HG03521 (cell line): ENCODE measurements at regions not wholly inside any gene's neighbourhood (a gene's known extent, or its start where the extent isn't known, plus 50 kb on each side); places are given as distances from the start of the nearest gene placed in this dataset.

Experiments used
- ATAC-seq: cut with Tn5 transposase; IDR thresholded peaks from one replicate; pipeline ENCODE4 v1.9.1; 2021; ENCODE audit warnings: mild to moderate bottlenecking, moderate library complexity; ENCODE audit not compliant: unreplicated experiment

DNA sequence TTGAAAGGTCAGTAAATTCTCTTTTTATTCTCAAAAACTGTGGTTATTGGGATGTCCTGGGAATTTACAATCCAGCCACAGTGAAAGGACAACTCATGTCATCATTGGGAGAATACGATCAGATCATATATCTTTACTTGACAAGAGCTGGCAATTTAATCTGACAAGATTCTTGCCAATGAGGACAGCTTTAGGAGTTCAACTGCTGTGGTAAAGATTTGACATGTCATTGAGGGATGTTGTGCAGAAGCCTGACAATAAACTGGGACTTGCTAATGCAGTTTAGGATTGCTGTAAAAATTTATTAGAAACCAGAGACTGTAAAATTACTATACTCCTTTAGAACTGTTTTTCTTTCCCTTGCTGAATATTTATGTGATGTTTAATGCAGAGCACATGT lies 1131.0 kb downstream of the MAT2B start:
- no peak for ATAC-seq

DNA sequence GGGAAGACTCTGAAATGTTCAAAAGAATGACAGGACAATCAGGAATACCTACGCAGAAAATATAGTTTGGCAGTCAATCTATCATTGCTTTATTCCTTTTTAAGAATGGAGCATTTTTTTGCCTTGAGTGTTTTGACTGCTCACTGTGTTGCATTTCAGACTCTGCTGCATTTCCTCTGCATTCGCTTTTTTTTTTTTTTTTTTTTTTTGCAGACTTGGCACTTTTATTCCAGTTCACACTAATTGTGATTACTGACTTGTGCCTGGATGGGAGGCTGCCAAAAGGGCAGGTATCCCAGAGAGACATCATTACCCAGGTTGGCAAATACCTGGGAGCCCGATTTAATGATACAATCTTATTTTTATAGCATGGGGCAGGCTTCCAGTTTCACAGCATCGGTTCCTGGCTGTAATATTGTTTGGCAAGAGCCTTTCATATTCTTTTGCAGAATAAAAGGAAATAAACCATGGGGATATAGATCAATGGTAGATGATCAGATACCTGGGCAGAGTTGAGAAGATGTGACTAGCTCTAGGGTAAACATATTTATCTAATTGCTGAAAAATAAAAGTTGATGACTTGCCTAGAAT lies 1132.6 kb downstream of the MAT2B start:
- ATAC-seq = no peak

DNA sequence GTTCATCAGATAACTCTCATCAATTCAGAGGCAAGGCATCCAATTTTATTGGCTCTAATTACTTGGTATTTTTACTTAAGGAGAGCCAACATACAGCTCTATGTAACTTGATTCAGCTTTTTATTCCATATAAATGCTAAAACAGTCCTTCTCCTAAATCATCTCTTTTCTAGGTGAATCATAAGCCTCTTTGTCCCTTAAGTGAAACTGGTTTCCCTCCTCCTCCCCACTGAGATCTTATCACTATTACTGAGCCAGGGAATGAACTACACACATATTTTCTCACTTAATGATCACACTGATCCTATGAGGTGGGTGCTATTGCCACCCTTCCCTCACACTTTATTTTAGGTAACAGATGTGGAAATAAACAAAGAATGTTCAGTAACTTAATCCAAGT lies 1143.8 kb downstream of the MAT2B start:
- no peak for ATAC-seq

DNA sequence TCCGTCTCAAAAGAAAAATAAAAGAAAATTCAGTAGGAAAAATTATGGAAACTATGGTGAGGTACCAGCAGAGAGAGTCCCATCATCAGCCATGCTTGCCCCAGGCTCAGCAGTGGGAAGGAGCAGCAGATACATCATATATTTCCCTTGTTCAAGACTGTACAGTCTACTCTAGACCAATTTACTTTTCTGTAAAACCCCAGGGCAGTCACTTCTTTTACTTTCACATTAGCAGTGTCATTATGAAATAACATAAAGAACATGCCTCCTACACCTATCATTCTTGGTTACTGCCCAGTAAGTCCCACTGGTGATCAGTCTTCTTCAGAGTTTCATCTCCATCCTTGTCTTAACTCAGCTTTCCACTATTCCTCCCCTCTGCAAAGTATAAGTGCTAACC lies 1145.0 kb downstream of the MAT2B start:
- no peak for ATAC-seq

DNA sequence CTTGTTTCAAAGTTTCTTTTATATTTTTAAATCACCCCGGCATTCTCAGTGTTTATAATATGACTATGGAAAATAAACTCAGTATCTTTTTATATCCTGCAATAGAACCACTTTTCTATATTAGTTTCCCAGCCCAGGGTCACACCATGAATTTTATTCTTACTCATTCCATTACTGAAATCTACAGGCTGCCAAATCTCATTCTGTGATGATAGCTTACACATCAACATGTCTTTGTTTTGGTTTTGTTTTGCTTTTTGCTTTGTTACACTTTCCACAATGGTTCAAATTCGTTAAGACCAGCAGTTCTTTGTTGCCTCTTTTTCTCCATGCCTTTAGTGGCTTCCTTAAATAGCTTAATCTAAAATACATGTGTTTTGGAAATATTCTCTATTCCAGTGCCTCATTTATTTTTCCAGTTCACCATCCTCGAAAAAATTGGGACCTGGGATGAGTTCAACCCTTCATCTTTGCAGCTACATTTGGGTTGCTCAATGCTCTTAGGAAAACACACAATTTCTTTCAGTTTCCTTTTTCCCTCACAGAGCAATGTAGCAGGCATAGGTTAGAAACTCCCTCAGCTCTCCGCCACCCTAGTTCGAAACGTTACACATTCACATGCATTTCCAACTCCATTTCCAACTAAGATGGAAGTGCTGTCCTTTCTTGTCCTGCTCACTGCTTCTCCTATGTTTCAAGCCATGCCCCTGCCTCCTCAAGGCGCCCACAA lies 1146.3 kb downstream of the MAT2B start:
- ATAC-seq = peak; percentile 63

DNA sequence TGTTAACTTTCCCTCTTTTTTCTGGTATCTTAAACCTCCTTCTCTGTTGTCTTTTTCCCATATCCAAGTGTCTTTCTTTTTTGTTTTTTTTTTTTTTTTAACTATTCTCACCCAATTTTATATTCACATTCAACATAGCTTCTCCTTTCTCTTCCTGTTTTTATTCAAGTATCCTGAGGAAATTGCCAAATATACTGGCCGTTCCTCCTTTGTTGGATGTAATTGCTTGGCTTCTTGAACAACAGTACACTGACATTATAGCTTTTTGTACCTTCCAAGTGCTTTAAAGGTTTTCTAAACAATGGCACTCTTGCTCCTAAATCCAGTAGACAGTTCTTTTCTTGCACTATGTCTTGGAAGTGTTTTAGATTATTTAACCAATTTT lies 1146.8 kb downstream of the MAT2B start:
- ATAC-seq = no peak

DNA sequence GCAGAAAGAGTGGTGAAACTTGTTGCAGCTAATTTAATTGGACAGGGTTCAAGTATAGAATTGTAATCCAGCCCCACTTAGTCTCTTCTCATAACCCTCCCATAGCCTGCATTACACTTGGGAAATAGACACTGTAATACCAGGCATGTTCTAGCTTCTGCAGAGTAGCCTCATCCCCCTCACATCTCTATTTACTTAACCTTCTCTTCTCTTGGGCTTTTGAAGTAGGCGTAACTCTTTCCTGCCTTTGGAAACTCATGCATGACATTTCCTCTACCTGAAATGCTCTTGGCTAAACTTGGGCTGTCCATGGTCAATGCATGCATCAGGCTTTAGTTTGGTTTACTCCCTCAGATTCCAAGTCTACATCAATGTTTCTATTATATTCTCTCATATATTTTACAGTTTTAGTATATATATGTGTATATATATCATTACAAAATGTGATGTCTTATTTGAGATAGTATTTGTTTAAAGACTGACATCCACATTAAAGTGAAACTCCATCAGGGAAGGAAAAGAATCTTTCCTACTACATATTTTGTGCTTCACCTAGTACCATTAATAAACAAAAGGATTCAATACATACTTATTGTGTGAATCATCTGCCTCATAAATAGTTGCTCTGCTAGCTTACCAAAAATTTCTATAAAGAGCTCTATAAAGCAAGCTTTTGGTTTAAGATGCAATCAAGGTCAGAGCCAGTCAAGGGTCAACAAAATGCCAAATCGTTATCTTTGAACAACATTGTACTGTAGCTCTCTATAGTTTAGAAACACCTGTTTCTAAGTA lies 1158.0 kb downstream of the MAT2B start:
- no peak for ATAC-seq

DNA sequence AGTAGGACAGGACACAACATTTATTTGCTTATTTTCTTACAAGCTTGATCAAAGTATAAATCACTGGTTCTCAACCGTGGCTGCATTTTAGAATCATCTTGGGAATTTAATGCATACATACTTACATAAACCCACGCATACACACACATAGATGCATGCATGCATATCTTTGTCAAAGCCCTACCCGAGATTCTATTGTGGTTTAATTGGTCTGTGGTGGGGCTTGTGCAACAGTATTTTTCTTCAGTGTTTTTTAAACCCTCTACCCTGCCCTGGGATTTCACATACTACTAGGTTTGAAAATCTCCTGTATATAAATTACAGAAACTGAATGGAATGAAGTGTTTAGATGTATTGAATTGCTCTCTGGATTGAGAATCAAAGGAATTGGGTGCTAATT lies 1166.2 kb downstream of the MAT2B start:
- ATAC-seq = no peak

DNA sequence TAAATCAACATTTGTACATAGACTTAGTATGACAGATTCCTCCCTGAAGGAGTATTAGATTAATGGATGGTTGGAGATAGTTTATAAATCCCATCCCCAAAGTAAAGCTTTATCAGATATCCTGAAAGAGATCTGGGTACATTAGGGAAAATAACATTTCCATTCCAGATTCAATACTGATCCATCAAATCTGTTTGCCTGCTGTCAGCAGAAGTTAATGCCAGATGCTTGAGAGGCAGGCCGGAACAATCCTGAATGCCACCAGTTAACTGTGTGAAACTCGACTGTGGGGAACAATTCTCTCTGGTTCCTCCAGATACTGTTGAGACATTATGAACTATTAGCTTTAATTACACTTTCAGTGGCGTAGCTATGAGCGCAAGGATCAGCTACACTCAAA lies 1166.8 kb downstream of the MAT2B start:
- no peak for ATAC-seq

DNA sequence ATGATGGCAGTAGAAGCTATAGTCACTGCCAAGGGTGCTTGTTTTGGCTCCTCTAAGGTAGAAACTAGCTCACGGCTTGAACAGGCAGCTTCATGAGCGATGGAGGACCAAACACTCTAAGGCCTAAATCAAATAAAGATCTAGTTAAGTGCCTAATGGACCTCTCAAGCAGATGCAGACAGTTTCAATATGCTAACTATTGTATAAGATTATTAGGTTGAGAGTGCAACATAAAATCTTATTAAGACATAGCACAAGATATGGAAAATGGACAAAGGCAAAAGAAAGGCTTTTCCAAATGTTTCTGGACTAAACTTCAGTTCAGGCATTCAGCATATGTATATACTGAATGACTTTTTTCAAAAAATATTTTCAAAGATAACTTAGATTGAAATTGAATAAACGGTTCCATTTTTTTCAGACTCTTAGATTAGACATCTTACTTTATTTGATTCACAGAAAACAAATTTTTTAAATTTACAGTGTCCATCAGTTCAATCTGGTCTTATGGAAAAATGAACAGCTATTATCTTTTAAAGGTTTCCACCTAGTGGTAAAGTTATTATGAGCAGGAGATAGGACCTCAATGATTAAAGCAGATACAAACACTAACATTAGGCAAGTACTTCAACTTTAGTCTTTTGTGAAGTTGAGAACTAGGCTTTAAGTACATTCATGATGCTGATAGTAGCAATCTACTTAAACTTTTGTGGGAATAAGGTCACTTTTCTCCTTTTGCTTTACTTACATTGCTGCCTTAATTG lies 1167.7 kb downstream of the MAT2B start:
- no peak for ATAC-seq

DNA sequence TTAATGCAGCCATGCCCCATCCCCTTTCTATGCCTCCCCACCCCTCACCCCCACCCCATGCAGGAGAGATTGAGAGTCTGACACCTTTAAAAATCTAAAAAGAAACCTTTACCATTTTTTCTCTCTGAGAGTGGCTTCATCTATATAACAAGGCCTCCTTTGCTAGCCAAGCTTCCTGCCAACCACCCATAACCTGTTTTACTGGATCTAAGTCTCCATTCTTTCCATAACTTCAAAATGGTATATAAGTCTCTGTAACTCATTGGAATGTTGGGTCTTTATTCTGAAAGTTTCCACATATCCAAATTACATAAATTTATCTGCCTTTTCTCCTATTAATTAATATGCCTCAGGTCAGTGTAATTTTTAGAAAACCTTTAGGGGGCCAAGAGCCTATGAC lies 1174.0 kb downstream of the MAT2B start:
- no peak for ATAC-seq

DNA sequence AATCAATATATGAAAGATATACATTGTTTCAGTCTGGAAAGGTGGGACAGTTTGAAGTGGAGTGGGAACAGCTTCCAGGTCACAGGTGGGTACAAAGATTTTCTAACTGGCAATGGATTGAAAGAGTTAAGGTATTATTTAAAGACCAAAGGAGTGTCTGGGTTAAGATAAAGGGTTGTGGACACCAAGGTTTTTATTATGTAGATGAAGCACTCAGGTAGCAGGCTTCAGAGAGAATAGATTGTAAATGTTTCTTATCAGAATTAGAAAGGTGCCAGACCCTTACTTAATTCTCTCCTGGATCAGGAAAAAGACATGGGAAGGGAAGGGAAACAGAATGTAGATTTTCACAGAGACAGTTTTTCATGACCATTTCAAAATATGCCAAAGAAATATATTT lies 1174.8 kb downstream of the MAT2B start:
- no peak for ATAC-seq

DNA sequence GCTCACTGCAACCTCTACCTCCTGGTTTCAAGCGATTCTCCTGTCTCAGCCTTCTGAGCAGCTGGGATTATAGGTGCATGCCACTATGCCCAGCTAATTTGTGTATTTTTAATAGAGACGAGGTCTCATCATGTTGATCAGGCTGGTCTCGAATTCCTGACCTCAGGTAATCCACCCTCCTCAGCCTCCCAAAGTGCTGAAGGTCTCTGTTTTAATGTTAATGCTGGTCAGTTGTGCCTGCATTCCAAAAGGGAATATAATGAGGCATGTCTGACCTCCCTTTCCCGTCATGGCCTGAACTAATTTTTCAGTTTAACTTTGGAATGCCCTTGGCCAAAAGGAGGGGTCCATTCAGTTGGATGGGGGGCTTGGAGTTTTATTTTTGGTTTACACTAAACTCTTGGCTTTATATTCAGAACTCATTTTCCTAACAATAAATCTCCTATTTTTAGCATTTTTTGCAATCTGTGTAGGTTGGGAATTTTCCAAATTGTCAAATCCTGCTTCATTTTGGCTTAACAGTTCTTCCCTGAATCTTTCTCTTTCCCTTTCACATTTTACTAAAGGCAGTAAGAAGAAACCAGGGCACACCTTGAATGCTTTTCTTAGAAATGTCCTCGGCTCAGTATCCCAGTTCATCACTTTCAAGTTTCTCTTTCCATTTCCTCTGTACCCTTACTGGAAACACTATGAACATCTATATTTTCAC lies 1175.5 kb downstream of the MAT2B start:
- no peak for ATAC-seq

DNA sequence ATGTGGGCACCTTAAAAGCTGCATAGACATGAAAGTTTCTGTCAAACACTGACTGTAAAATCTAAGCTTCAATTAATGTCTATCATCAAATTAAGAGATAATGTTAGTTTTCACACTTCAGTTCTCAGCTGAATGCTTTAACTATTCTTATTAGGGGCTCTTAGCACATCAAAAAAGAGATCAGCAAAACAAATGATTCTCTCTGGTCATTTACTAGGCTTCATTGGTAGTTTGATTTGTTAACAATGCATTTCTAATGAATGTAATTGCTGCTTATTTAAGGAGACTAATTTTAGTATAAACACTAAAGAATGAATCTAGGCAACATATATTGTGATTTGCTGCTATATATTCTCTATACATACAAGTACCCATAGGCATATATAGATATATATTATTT lies 1182.0 kb downstream of the MAT2B start:
- no peak for ATAC-seq

DNA sequence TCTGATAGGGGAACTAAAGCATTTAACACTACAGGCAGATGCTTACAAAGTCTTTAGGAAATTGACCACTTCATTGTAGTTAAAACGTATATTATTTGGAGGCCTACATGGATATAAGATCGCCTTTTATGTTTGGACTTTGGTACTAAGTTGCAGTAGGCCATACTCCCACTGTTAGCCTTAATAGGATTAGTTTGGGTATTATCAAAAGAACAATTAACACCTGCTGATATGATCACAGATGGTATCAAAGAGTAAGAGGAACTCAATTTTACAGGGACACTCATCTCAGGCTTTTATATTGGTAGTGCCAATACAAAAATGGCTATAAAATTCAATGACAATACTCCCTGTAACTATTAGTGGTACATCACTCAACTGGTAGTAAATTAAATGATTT lies 1183.0 kb downstream of the MAT2B start:
- ATAC-seq = no peak

DNA sequence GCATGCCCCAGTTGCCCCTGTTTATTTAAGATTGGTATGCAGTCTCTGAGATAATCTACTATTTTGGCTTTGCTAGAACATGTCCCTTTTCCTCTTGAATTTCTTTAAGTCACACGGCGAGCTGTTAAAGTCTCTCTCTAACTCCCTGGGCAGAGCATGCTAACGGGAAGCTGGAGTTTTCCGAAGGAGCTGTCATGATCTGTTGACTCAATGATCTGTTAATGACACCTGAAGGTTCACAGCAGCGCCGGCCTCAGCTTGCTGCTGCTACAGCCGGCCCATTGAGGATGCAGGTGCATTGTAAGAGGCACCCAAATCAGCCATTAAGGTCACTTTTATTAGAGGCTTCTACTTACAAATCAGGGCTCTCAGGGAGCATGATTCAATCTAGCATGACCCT lies 1203.4 kb downstream of the MAT2B start:
- no peak for ATAC-seq

DNA sequence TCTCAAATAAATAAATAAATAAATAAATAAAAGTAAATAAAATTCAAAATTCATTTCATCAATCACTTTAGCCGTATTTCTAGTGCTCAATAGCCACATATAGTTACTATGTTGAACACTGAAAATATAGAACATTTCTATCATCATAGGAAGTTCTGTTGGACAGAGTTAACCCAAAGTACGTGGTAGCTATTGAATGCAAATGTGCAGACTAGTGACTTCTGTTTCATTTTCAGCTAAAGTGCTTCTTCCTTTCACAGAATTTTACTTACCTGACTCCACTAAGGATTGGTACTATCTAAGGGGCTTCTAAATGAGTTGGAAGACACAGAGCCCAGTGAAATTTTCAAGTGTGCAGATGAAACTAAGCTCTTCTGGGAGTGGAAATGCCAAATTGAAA lies 1208.3 kb downstream of the MAT2B start:
- ATAC-seq = no peak

DNA sequence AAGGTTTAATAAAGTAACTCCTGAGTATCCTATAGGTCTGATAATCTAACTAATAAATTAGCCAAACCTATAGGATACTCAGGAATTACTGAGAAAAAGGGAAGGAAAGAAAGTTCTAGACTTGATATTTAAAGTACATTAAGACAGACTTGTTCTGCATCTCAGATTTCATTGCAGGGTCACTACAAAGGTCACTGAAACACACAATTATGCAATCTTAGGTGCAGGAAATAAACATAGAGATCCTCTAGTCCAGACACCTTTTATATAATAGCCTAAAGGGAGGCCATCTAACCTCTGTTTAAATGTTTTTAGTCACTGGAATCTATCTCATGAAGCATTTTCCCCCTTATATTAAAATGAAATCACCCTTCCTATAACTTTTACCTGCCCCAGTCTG lies 1215.7 kb downstream of the MAT2B start:
- no peak for ATAC-seq

DNA sequence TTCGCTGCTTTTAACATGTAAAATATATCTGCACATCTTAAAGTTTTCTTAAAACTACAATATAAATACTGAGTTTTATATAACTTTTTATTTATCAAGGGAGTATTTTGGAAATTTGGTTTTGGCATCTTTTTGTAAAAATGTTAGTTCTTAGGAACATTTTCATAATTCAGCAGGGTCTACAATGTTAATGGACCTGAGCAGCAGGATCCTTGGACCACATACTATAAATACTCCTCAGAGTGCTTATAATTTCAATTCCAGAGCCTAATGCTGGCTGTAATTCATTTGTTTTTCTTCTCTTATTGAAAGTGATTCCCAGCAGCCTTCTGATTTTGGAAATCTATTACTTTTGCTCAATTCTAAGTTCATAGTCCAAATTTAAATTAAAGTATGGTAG lies 1216.2 kb downstream of the MAT2B start:
- no peak for ATAC-seq

DNA sequence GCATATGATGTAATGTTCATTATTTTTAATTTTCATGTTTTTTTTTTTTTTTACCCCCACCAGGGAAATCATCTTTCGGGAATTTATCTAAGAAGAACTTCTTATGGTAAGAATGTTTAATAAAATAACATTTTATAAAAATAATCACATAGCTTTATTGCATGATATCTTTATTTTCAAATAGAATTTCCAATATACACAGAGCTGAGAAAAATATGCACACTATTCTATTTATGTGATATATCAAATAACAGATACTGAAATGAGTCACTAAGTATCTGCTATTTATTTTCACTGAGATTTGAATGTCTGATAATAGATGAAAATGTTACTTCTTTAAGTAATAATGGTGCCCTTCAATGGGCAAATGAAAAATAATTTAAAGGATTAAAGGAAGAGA lies 1217.3 kb downstream of the MAT2B start:
- no peak for ATAC-seq

DNA sequence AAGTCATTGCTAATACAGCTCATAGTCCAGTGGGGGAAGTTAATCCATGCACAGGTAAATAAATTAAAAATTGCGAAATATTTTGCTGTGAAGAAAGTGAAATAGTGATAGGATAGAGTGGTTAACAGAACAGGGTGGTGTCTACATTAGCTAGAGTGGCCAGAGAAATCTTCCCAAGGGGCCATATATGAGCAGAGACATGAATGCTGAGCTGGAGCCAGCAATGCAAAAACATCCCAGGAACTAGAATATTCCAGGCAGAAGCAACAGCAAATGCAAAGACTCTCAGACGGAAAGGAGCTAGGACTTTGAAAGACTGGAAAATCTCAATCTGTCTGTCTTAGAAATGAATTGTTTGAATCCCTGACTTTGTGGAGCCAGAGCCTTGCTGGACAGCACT lies 1221.6 kb downstream of the MAT2B start:
- ATAC-seq = no peak
